ENCODE measurements at regions not wholly inside any gene's neighbourhood (a gene's known extent, or its start where the extent isn't known, plus 50 kb on each side); places are given as distances from the start of the nearest gene placed in this dataset.

DNA sequence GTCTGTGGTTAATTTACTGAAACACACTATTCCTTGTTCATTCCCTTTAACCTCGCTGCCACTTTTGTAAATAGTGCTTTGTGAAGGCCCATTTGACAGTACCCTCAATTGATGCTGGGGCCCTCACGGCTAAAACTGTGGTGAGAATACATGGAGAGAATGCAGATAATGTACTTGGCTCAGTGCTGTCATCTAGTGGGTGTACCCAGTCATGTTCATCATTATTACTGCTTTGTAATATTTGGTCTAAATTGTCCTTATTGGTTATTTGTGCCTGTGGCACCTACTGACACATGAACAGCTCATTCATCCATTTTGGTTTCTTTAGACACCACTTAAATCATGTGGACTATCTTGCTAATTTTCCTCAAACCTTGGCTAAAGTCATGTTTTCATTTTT is 543.6 kb downstream of the EDEM1 start:
- no peak for DNase-seq (ENCODE audit: low read depth, low spot score)
- no peak overlapping the region for H3K4me2 ChIP-seq (ENCODE audit: insufficient read depth, low read length)
- CTCF ChIA-PET: no interaction called here
- POLR2A ChIA-PET: no interaction called here
- H3K9me1 ChIP-seq (replicated peaks; ENCODE audit: control insufficient read depth, extremely low read depth, insufficient read depth, low read length): no peaks in the 10 kb centered on the region
- H3K4me1 ChIP-seq (ENCODE audit: control insufficient read depth, extremely low read depth, insufficient read depth, low read length): no peaks in the 10 kb centered on the region
- intact Hi-C loops (cut with micrococcal nuclease) (no loop called here), dilution Hi-C loops (cut with MboI; ENCODE audit: extremely low pct_ligation_motif_present, low sequenced_read_pairs) (no loop called here)
- no peak overlapping the region for H3K4me3 ChIP-seq (replicated peaks in 1 of 3; ENCODE audit: insufficient read depth in 1 of 3, low read depth in 1 of 3, low read length in 3 of 3)
- no peaks in the 10 kb centered on the region for H3K79me2 ChIP-seq (ENCODE audit: control insufficient read depth, insufficient read depth, low read length)
- no peaks in the 10 kb centered on the region for H3K36me3 ChIP-seq (ENCODE audit: control insufficient read depth in 2 of 2, extremely low read depth in 1 of 2, insufficient read depth in 2 of 2, low read length in 2 of 2)
- FAIRE-seq: no peak
- TF ChIP-seq, protein P1, sequence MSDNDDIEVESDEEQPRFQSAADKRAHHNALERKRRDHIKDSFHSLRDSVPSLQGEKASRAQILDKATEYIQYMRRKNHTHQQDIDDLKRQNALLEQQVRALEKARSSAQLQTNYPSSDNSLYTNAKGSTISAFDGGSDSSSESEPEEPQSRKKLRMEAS (IDR thresholded peaks at IDR 0.05; ENCODE audit: insufficient read depth, insufficient read length): no peak
- TF ChIP-seq GATA2 (IDR thresholded peaks at IDR 0.05; ENCODE audit: insufficient read depth, insufficient read length, low read depth, low read length) (no peak), POLR2AphosphoS5 (IDR thresholded peaks at IDR 0.05; ENCODE audit: insufficient read depth, low read depth, low read length) (no peak), MYC (IDR thresholded peaks at IDR 0.05; ENCODE audit: low read depth, low read length) (no peak), FOS (IDR thresholded peaks at IDR 0.05; ENCODE audit: borderline replicate concordance, insufficient read depth, low read length) (no peak), POLR2A (IDR thresholded peaks at IDR 0.05; ENCODE audit: low read depth, low read length) (no peak), EZH2 (IDR thresholded peaks at IDR 0.05; ENCODE audit: borderline replicate concordance, low read depth, low read length, severe bottlenecking) (no peak), JUN (IDR thresholded peaks at IDR 0.05; ENCODE audit: borderline replicate concordance, insufficient read depth, insufficient read length, low read depth) (no peak)
- TF ChIP-seq, protein P2, sequence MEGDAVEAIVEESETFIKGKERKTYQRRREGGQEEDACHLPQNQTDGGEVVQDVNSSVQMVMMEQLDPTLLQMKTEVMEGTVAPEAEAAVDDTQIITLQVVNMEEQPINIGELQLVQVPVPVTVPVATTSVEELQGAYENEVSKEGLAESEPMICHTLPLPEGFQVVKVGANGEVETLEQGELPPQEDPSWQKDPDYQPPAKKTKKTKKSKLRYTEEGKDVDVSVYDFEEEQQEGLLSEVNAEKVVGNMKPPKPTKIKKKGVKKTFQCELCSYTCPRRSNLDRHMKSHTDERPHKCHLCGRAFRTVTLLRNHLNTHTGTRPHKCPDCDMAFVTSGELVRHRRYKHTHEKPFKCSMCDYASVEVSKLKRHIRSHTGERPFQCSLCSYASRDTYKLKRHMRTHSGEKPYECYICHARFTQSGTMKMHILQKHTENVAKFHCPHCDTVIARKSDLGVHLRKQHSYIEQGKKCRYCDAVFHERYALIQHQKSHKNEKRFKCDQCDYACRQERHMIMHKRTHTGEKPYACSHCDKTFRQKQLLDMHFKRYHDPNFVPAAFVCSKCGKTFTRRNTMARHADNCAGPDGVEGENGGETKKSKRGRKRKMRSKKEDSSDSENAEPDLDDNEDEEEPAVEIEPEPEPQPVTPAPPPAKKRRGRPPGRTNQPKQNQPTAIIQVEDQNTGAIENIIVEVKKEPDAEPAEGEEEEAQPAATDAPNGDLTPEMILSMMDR (IDR thresholded peaks at IDR 0.05; ENCODE audit: extremely low read depth in 1 of 2, insufficient read depth in 1 of 2, low read depth in 1 of 2, low read length in 2 of 2): no peak
- no peak overlapping the region for H3K9ac ChIP-seq (replicated peaks; ENCODE audit: extremely low read depth, insufficient read depth, low read length)
- no peaks in the 10 kb centered on the region for H4K20me1 ChIP-seq (replicated peaks; ENCODE audit: control insufficient read depth, extremely low read depth, insufficient read depth, low read length)
- H3K27me3 ChIP-seq (ENCODE audit: control insufficient read depth in 2 of 2, insufficient read depth in 2 of 2, low read length in 2 of 2): no peaks in the 10 kb centered on the region
- no peak overlapping the region for H3K27ac ChIP-seq (ENCODE audit: insufficient read depth, low read depth, low read length)
- no peaks in the 10 kb centered on the region for H3K9me3 ChIP-seq (replicated peaks; ENCODE audit: control insufficient read depth, insufficient read depth, low read length)
- no TSS peak for BruUV-seq (replicated peaks)
- no peak overlapping the region for H2AFZ ChIP-seq (ENCODE audit: low read depth, low read length)

Measured in endothelial cell of umbilical vein (primary cell).